Endothelial cell of umbilical vein (primary cell): ENCODE measurements at regions not wholly inside any gene's neighbourhood (a gene's known extent, or its start where the extent isn't known, plus 50 kb on each side); places are given as distances from the start of the nearest gene placed in this dataset.

Experiments used
- BruUV-seq: library from RNA; stranded (reverse); fragments of 400-500 nt; replicated peaks from 2 replicates; lab custom pipeline; 2021; lab: Mats Ljungman, UMichigan
- CTCF ChIA-PET: fragments of 300-600, 350-600 bp; sonication (Branson Sonifier 250); formaldehyde crosslinking; loops from one replicate; lab custom pipeline; 2021; ENCODE audit warnings: antibody characterized with exemption, inconsistent platforms; lab: Charles Lee
- POLR2A ChIA-PET: fragments of 300-600, 350-600 bp; sonication (Branson Sonifier 250); formaldehyde crosslinking; loops from one replicate; lab custom pipeline; 2021; ENCODE audit warnings: antibody characterized with exemption, inconsistent platforms; lab: Charles Lee
- DNase-seq: peaks from one replicate; pipeline ENCODE4 v3.0.0-alpha.2; 2011; ENCODE audit warnings: low read depth, low spot score
- FAIRE-seq: peaks from 2 replicates; lab custom pipeline; 2011; peaks lifted over from hg19 to GRCh38; lab: Jason Lieb, UNC
- H2AFZ ChIP-seq: 2 replicates; pipeline ENCODE4 v1.6.0; 2012; ENCODE audit warnings: low read depth, low read length, control low read depth, inconsistent platforms
- H3K27ac ChIP-seq: 2 replicates; pipeline ENCODE4 v1.5.1; 2011; ENCODE audit warnings: low read depth, mild to moderate bottlenecking, control low read depth, low read length, moderate library complexity; ENCODE audit not compliant: insufficient read depth
- H3K27me3 ChIP-seq, 2 experiments: 2 replicates each; pipeline versions ENCODE4 v1.6.0 to v1.6.1; 2011; ENCODE audit warnings: low read length in 2 of 2, mixed read lengths in 1 of 2; ENCODE audit not compliant: control insufficient read depth in 2 of 2, insufficient read depth in 2 of 2
- H3K36me3 ChIP-seq, 2 experiments: 2 replicates in 1 of 2; 3 replicates in 1 of 2; pipeline ENCODE4 v1.5.1; 2011; ENCODE audit warnings: low read length in 2 of 2, mild to moderate bottlenecking in 1 of 2, moderate library complexity in 1 of 2; ENCODE audit not compliant: control insufficient read depth in 2 of 2, insufficient read depth in 2 of 2; ENCODE audit errors: extremely low read depth in 1 of 2
- H3K4me1 ChIP-seq: 3 replicates; pipeline ENCODE4 v1.5.1; 2011; ENCODE audit warnings: mild to moderate bottlenecking, low read length; ENCODE audit not compliant: control insufficient read depth, insufficient read depth; ENCODE audit errors: extremely low read depth
- H3K4me2 ChIP-seq: 2 replicates; pipeline ENCODE4 v1.6.1; 2011; ENCODE audit warnings: low read length, control low read depth, mixed read lengths; ENCODE audit not compliant: insufficient read depth
- H3K4me3 ChIP-seq, 3 experiments: fragments of 200-600 bp in 1 of 3; sonication (generic), shearing (Covaris generic) in 1 of 3; replicated peaks in 1 of 3; 2 replicates each; pipeline ENCODE4 v1.5.1; 2011 to 2016; ENCODE audit warnings: control low read depth in 3 of 3, low read length in 3 of 3, mild to moderate bottlenecking in 2 of 3, inconsistent platforms in 1 of 3, low read depth in 1 of 3, moderate library complexity in 1 of 3; ENCODE audit not compliant: insufficient read depth in 1 of 3
- H3K79me2 ChIP-seq: 2 replicates; pipeline ENCODE4 v1.6.0; 2012; ENCODE audit warnings: low read length, inconsistent platforms; ENCODE audit not compliant: control insufficient read depth, insufficient read depth
- H3K9ac ChIP-seq: replicated peaks from 2 replicates; pipeline ENCODE3; 2011; ENCODE audit warnings: low read length, control low read depth; ENCODE audit not compliant: insufficient read depth; ENCODE audit errors: extremely low read depth
- H3K9me1 ChIP-seq: replicated peaks from 3 replicates; pipeline ENCODE4 v1.6.0; 2011; ENCODE audit warnings: mild to moderate bottlenecking, low read length; ENCODE audit not compliant: control insufficient read depth, insufficient read depth; ENCODE audit errors: extremely low read depth
- H3K9me3 ChIP-seq: replicated peaks from 2 replicates; pipeline ENCODE4 v1.5.1; 2012; ENCODE audit warnings: low read length, inconsistent platforms; ENCODE audit not compliant: control insufficient read depth, insufficient read depth
- H4K20me1 ChIP-seq: replicated peaks from 2 replicates; pipeline ENCODE3; 2011; ENCODE audit warnings: mild to moderate bottlenecking, low read length; ENCODE audit not compliant: control insufficient read depth, insufficient read depth; ENCODE audit errors: extremely low read depth
- CTCF ChIP-seq, 2 donors: IDR thresholded peaks; 1 replicate in 1 of 2; 2 replicates in 1 of 2; pipeline ENCODE4 v1.5.1; 2011; ENCODE audit warnings: low read length in 2 of 2, mild to moderate bottlenecking in 2 of 2, moderate library complexity in 2 of 2, control low read depth in 1 of 2, inconsistent platforms in 1 of 2, low read depth in 1 of 2; ENCODE audit not compliant: insufficient read depth in 1 of 2; ENCODE audit errors: extremely low read depth in 1 of 2
- EZH2 ChIP-seq: IDR thresholded peaks from 2 replicates; pipeline ENCODE4 v1.6.1; 2012; ENCODE audit warnings: borderline replicate concordance, low read depth, mild to moderate bottlenecking, moderate library complexity, low read length, inconsistent platforms; ENCODE audit not compliant: severe bottlenecking
- FOS ChIP-seq: IDR thresholded peaks from 2 replicates; pipeline ENCODE4 v1.6.1; 2011; ENCODE audit warnings: mild to moderate bottlenecking, low read length, moderate library complexity, borderline replicate concordance; ENCODE audit not compliant: insufficient read depth
- GATA2 ChIP-seq: IDR thresholded peaks from 2 replicates; pipeline ENCODE4 v1.7.0; 2011; ENCODE audit warnings: low read depth, mild to moderate bottlenecking, moderate library complexity, mixed read lengths, low read length; ENCODE audit not compliant: insufficient read length, insufficient read depth
- JUN ChIP-seq: IDR thresholded peaks from 2 replicates; pipeline ENCODE4 v1.6.1; 2011; ENCODE audit warnings: borderline replicate concordance, low read depth; ENCODE audit not compliant: insufficient read length, insufficient read depth
- MYC ChIP-seq: IDR thresholded peaks from one replicate; pipeline ENCODE4 v1.6.1; 2011; ENCODE audit warnings: mild to moderate bottlenecking, low read depth, low read length
- POLR2A ChIP-seq: IDR thresholded peaks from 2 replicates; pipeline ENCODE4 v1.6.1; 2012; ENCODE audit warnings: low read depth, mild to moderate bottlenecking, control low read depth, low read length
- POLR2AphosphoS5 ChIP-seq: IDR thresholded peaks from 2 replicates; pipeline ENCODE4 v1.6.1; 2012; ENCODE audit warnings: low read depth, mild to moderate bottlenecking, control low read depth, low read length, moderate library complexity; ENCODE audit not compliant: insufficient read depth
- dilution Hi-C: fragments of 300-500 bp; cut with MboI; formaldehyde crosslinking; loops from one replicate; pipeline ENCODE4 v1.15.0; 2019; ENCODE audit warnings: low sequenced_read_pairs; ENCODE audit not compliant: extremely low pct_ligation_motif_present
- intact Hi-C: fragments of 100-400 bp; cut with micrococcal nuclease; formaldehyde crosslinking; loops from one replicate; pipeline ENCODE4 v1.10.0; 2022

DNA sequence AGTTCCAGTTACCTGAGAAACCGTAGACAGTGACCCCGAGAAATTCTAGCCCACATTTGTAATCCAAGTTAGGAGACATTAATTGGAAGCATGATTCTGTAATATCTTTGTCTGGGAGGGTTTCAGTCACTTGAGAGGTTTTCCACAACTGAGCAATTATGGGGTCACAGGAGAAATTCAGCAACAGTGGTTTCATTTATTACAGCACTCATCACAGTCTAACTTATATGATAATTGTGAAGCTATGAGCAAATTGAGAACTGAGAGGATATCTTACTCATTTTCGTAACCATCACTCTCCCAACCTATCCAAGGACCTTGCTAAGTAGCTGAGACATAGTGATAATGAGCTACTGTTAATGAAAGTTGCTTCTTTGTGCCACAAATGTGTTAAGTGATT lies 328.5 kb upstream of the PPP2R3A start:
- BruUV-seq: no TSS peak
- no peaks in the 10 kb centered on the region for H3K36me3 ChIP-seq
- FAIRE-seq (no peak), DNase-seq (no peak)
- dilution Hi-C loops: no loop called here
- H3K4me1 ChIP-seq: no peaks in the 10 kb centered on the region
- no peaks in the 10 kb centered on the region for H4K20me1 ChIP-seq
- no peaks in the 10 kb centered on the region for H3K9me1 ChIP-seq
- no peak overlapping the region for H3K4me3 ChIP-seq
- no peaks in the 10 kb centered on the region for H3K27me3 ChIP-seq
- no peak overlapping the region for H3K4me2 ChIP-seq
- CTCF ChIA-PET: no interaction called here
- H3K27ac ChIP-seq: no peak overlapping the region
- no peaks in the 10 kb centered on the region for H3K79me2 ChIP-seq
- H2AFZ ChIP-seq: no peak overlapping the region
- intact Hi-C loops: no loop called here
- TF ChIP-seq EZH2: no peak
- no peak for TF ChIP-seq MYC
- TF ChIP-seq POLR2AphosphoS5: no peak
- TF ChIP-seq GATA2: no peak
- no peak for TF ChIP-seq POLR2A
- no peak for TF ChIP-seq FOS
- TF ChIP-seq CTCF (IDR thresholded peaks at IDR 0.05; ENCODE audit: extremely low read depth in 1 of 2, insufficient read depth in 1 of 2, low read depth in 1 of 2, low read length in 2 of 2): no peak
- POLR2A ChIA-PET: no interaction called here
- H3K9ac ChIP-seq: no peak overlapping the region
- H3K9me3 ChIP-seq: peaks cover 8% of the 10 kb centered on the region

GRCh38 chr3:135641761-135642160 lies 323.8 kb upstream of the PPP2R3A start:
- POLR2A ChIA-PET: no interaction called here

More at GRCh38 chr3:135641761-135642160, 323.8 kb upstream of the PPP2R3A start:
- Histone ChIP-seq H3K27me3 (no peaks in the 10 kb centered on the region), H3K4me1 (no peaks in the 10 kb centered on the region), H3K9ac (no peak overlapping the region), H3K79me2 (no peaks in the 10 kb centered on the region), H3K36me3 (no peaks in the 10 kb centered on the region), H3K27ac (no peak overlapping the region), H3K9me1 (no peaks in the 10 kb centered on the region), H3K4me2 (no peak overlapping the region), H2AFZ (no peak overlapping the region), H3K4me3 (no peak overlapping the region), H3K9me3 (peaks cover 7% of the 10 kb centered on the region), H4K20me1 (no peaks in the 10 kb centered on the region)
- no peak for TF ChIP-seq EZH2
- TF ChIP-seq JUN: no peak
- TF ChIP-seq POLR2AphosphoS5: no peak
- FAIRE-seq (no peak), DNase-seq (no peak)
- intact Hi-C loops (no loop called here), dilution Hi-C loops (no loop called here)
- no TSS peak for BruUV-seq
- CTCF ChIA-PET: no interaction called here
